Right lobe of liver (tissue), 4 donors: ENCODE measurements at regions not wholly inside any gene's neighbourhood (a gene's known extent, or its start where the extent isn't known, plus 50 kb on each side); places are given as distances from the start of the nearest gene placed in this dataset.

Source experiments
- POLR2A ChIP-seq: fragments of 450-650 bp; IDR thresholded peaks from one replicate; pipeline ENCODE4 v1.6.1; 2017; ENCODE audit warnings: antibody characterized with exemption, mild to moderate bottlenecking
- TF ChIP-seq, protein P1 (sequence below), 4 donors: fragments of 200-600 bp in 3 of 4; fragments of 450-650 bp in 1 of 4; IDR thresholded peaks; one replicate each; pipeline versions ENCODE4 v1.5.1 to v1.8.0; 2016 to 2022; ENCODE audit warnings: antibody characterized with exemption in 4 of 4, mild to moderate bottlenecking in 2 of 4
- donor health status: DM: no; HTN: no; CAD: no.
- donor health status: DM: no; HTN: no; CAD: no.
- donor health status: DM: no; HTN: yes; CAD: no.

GRCh38 chr11:82326853-82327252 is 406.8 kb downstream of the FAM181B start:
- no peak for TF ChIP-seq POLR2A
- TF ChIP-seq, protein P1, sequence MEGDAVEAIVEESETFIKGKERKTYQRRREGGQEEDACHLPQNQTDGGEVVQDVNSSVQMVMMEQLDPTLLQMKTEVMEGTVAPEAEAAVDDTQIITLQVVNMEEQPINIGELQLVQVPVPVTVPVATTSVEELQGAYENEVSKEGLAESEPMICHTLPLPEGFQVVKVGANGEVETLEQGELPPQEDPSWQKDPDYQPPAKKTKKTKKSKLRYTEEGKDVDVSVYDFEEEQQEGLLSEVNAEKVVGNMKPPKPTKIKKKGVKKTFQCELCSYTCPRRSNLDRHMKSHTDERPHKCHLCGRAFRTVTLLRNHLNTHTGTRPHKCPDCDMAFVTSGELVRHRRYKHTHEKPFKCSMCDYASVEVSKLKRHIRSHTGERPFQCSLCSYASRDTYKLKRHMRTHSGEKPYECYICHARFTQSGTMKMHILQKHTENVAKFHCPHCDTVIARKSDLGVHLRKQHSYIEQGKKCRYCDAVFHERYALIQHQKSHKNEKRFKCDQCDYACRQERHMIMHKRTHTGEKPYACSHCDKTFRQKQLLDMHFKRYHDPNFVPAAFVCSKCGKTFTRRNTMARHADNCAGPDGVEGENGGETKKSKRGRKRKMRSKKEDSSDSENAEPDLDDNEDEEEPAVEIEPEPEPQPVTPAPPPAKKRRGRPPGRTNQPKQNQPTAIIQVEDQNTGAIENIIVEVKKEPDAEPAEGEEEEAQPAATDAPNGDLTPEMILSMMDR (IDR thresholded peaks at IDR 0.05), result no peak
